GF-D8 (cell line): ENCODE measurements at regions not wholly inside any gene's neighbourhood (a gene's known extent, or its start where the extent isn't known, plus 50 kb on each side); places are given as distances from the start of the nearest gene placed in this dataset.
"Not testable (repeated sequence)": the region's sequence is repeated elsewhere in the genome, so short reads cannot be mapped to it uniquely, and the experiment has no call there.

Source experiments
- DNase-seq: peaks from one replicate; lab custom pipeline; 2025; lab: John Stamatoyannopoulos, UW

GRCh38 chr6:63014290-63014689, 197.0 kb upstream of the FKBP1C start:
- no peak for DNase-seq

GRCh38 chr6:63022631-63023030, 188.6 kb upstream of the FKBP1C start:
- DNase-seq: no peak

GRCh38 chr6:63023726-63024125, 187.5 kb upstream of the FKBP1C start:
- DNase-seq: no peak

GRCh38 chr6:63049216-63049615, 162.1 kb upstream of the FKBP1C start:
- no peak for DNase-seq

- DNase-seq: not testable (repeated sequence)
Measured at GRCh38 chr6:63053206-63053605, 158.1 kb upstream of the FKBP1C start.

- DNase-seq: no peak
Measured at GRCh38 chr6:63058601-63059000, 152.7 kb upstream of the FKBP1C start.

- DNase-seq: no peak
Measured at GRCh38 chr6:63063631-63064271, 147.5 kb upstream of the FKBP1C start.

GRCh38 chr6:63066055-63066704, 145.1 kb upstream of the FKBP1C start:
- DNase-seq: no peak

GRCh38 chr6:63094947-63095346, 116.3 kb upstream of the FKBP1C start:
- no peak for DNase-seq

GRCh38 chr6:63097222-63097621, 114.0 kb upstream of the FKBP1C start:
- DNase-seq: no peak

GRCh38 chr6:63098789-63099188, 112.5 kb upstream of the FKBP1C start:
- no peak for DNase-seq

GRCh38 chr6:63099772-63100459, 111.4 kb upstream of the FKBP1C start:
- DNase-seq: no peak

- no peak for DNase-seq
Measured at GRCh38 chr6:63114610-63115211, 96.6 kb upstream of the FKBP1C start.

GRCh38 chr6:63121166-63121565, 90.1 kb upstream of the FKBP1C start:
- DNase-seq: no peak

- DNase-seq: no peak
Measured at GRCh38 chr6:63140114-63140513, 71.2 kb upstream of the FKBP1C start.

- no peak for DNase-seq
Measured at GRCh38 chr6:63140692-63141318, 70.5 kb upstream of the FKBP1C start.

GRCh38 chr6:63149730-63150129, 61.5 kb upstream of the FKBP1C start:
- DNase-seq: no peak

GRCh38 chr6:63154535-63154934, 56.7 kb upstream of the FKBP1C start:
- DNase-seq: no peak
